Effector memory CD8-positive, alpha-beta T cell (primary cell): ENCODE measurements at regions not wholly inside any gene's neighbourhood (a gene's known extent, or its start where the extent isn't known, plus 50 kb on each side); places are given as distances from the start of the nearest gene placed in this dataset.

Source experiments
- ATAC-seq: fragments of 150-1000 bp; cut with Tn5 transposase; replicated peaks from 2 replicates; pipeline ENCODE4 v1.10.0; 2021; ENCODE audit warnings: mild to moderate bottlenecking, moderate library complexity
- DNase-seq, 3 experiments: peaks; one replicate each; pipeline ENCODE4 v3.0.0; 2021
- H3K27ac Mint-ChIP-seq, 2 donors: one replicate each; pipeline ENCODE4 v1.8.0; 2022; ENCODE audit warnings: mild to moderate bottlenecking in 2 of 2, mixed read lengths in 2 of 2, moderate library complexity in 2 of 2
- H3K27me3 Mint-ChIP-seq, 2 donors: one replicate each; pipeline ENCODE4 v1.8.0; 2022; ENCODE audit warnings: mixed read lengths in 2 of 2
- H3K36me3 Mint-ChIP-seq: one replicate; pipeline ENCODE4 v1.8.0; 2022; ENCODE audit warnings: mild to moderate bottlenecking, moderate library complexity, mixed read lengths; ENCODE audit not compliant: insufficient read depth
- H3K4me1 Mint-ChIP-seq, 2 donors: one replicate each; pipeline ENCODE4 v1.8.0; 2022; ENCODE audit warnings: low read depth in 2 of 2, mixed read lengths in 2 of 2
- H3K4me3 Mint-ChIP-seq, 2 donors: one replicate each; pipeline ENCODE4 v1.8.0; 2022; ENCODE audit warnings: mild to moderate bottlenecking in 2 of 2, mixed read lengths in 2 of 2, moderate library complexity in 2 of 2
- H3K9me3 Mint-ChIP-seq, 2 donors: one replicate each; pipeline ENCODE4 v1.8.0; 2022; ENCODE audit warnings: mixed read lengths in 2 of 2

GRCh38 chr14:82080370-82080769 lies 546.7 kb upstream of the SEL1L start:
- Mint-ChIP-seq H3K4me1 (no peaks in the 10 kb centered on the region), H3K9me3 (peaks cover 8 to 25% of the 10 kb centered on the region in 2 donors), H3K4me3 (no peak overlapping the region), H3K27me3 (no peaks in the 10 kb centered on the region), H3K36me3 (no peaks in the 10 kb centered on the region), H3K27ac (no peak overlapping the region)
- no peak for DNase-seq
- ATAC-seq, result no peak

DNA sequence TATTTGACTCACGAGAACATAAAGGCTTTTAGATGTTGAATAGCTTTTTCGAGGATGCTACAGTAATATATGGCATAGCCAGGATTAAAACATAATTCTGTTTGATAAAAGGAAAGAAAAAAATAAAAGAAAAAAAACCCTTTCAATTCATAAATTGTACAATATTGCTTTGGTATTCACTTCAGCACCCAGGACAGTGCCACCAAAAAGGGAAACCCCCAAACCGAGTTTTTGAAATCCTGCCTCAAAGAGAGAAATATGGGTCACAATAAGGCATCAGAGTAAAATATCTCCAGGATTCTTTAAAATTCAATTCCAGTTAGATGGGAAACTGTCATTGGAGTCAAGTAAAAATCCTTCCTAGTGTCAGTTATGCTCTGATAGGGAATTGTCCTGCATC lies 551.2 kb upstream of the SEL1L start:
- ATAC-seq (no peak), DNase-seq (no peak)
- Mint-ChIP-seq H3K4me3 (no peak overlapping the region), H3K36me3 (no peaks in the 10 kb centered on the region), H3K4me1 (no peaks in the 10 kb centered on the region), H3K9me3 (peaks cover 8 to 15% of the 10 kb centered on the region in 2 donors), H3K27me3 (no peaks in the 10 kb centered on the region), H3K27ac (no peak overlapping the region)

GRCh38 chr14:82091097-82091496 lies 557.4 kb upstream of the SEL1L start:
- no peak overlapping the region for H3K4me3 Mint-ChIP-seq
- ATAC-seq (no peak), DNase-seq (no peak)
- no peak overlapping the region for H3K27ac Mint-ChIP-seq
- H3K4me1 Mint-ChIP-seq, result no peaks in the 10 kb centered on the region
- no peaks in the 10 kb centered on the region for H3K27me3 Mint-ChIP-seq
- peaks cover 4 to 14% of the 10 kb centered on the region in 2 donors for H3K9me3 Mint-ChIP-seq
- H3K36me3 Mint-ChIP-seq, result no peaks in the 10 kb centered on the region

DNA sequence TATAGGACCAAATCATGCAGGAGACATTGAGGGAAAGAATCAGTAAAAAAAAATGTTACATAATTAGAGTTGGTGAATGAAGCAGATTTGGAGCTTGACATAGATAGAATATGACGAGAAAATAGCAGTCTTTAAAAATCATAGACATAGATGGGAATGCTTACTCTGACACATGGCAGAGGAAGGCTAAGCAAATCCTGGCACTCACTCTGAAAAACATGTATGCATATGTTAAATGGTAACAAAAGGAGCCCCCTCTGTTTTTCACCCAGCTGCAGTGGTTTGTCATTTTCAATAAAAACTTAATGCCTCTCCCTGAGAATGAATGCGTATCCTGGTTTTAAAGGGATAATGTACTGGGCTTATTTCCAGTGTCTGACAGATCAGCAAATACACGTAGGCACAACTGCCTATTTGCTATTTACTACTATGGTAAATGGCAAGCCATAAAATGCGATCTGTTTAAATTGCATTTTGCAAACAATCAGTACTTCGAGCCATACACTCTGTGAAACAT lies 561.2 kb upstream of the SEL1L start:
- ATAC-seq, result no peak
- no peaks in the 10 kb centered on the region for H3K4me1 Mint-ChIP-seq

DNA sequence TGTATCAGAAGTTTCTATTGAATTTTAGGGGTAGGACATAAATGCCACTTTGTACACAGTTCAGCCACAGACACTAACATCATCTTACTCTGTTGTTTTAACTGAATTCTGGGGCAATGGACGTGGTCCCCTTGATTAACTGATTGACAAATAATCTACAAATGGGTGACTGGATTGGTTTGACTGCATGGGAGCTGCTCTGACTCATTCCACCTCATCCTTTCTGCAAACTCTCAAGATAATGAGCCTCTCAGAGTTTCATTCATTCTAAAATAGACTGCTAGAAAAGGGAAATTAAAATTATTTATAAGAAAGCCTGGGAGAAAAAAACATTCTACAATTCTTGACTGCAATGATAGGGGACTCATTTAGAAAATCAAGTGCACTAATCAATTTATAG lies 570.4 kb upstream of the SEL1L start:
- no peak overlapping the region for H3K27ac Mint-ChIP-seq
- H3K4me1 Mint-ChIP-seq, result no peaks in the 10 kb centered on the region
- no peaks in the 10 kb centered on the region for H3K27me3 Mint-ChIP-seq
- H3K4me3 Mint-ChIP-seq, result no peak overlapping the region
- H3K9me3 Mint-ChIP-seq, result peaks cover 7 to 17% of the 10 kb centered on the region in 2 donors
- no peak for ATAC-seq
- H3K36me3 Mint-ChIP-seq, result no peaks in the 10 kb centered on the region
- DNase-seq, result no peak

More for the DNA sequence above, 561.2 kb upstream of the SEL1L start:
- Mint-ChIP-seq H3K27me3 (no peaks in the 10 kb centered on the region), H3K36me3 (no peaks in the 10 kb centered on the region), H3K4me3 (no peak overlapping the region), H3K27ac (no peak overlapping the region), H3K9me3 (peaks cover 2 to 14% of the 10 kb centered on the region in 2 donors)
- DNase-seq, result no peak

GRCh38 chr14:82112210-82112839 lies 578.7 kb upstream of the SEL1L start:
- peaks cover 6 to 14% of the 10 kb centered on the region in 2 donors for H3K9me3 Mint-ChIP-seq
- H3K27ac Mint-ChIP-seq, result no peak overlapping the region
- ATAC-seq (no peak), DNase-seq (no peak)
- H3K4me1 Mint-ChIP-seq, result no peaks in the 10 kb centered on the region
- H3K27me3 Mint-ChIP-seq, result no peaks in the 10 kb centered on the region
- H3K36me3 Mint-ChIP-seq, result no peaks in the 10 kb centered on the region
- no peak overlapping the region for H3K4me3 Mint-ChIP-seq

DNA sequence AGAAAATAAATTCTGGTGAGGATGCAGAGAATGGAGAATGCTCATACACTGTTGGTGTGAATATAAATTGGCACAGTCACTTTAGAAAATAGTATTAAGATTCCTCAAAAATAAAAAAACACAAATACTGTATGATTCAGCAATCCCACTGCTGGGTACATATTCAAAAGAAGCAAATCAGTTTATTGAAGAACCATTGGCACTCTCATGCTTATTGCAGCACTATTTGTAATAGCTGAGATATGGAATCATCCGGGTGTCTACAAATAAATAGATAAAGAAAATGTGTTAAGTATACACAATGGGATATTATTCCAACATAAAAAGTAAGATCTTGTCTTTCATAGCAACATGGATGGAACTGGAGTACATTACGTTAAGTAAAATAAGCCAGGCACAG lies 579.4 kb upstream of the SEL1L start:
- no peaks in the 10 kb centered on the region for H3K27me3 Mint-ChIP-seq
- DNase-seq (no peak), ATAC-seq (no peak)
- H3K4me3 Mint-ChIP-seq, result no peak overlapping the region
- peaks cover 8 to 21% of the 10 kb centered on the region in 2 donors for H3K9me3 Mint-ChIP-seq
- H3K27ac Mint-ChIP-seq, result no peak overlapping the region
- no peaks in the 10 kb centered on the region for H3K4me1 Mint-ChIP-seq
- H3K36me3 Mint-ChIP-seq, result no peaks in the 10 kb centered on the region

DNA sequence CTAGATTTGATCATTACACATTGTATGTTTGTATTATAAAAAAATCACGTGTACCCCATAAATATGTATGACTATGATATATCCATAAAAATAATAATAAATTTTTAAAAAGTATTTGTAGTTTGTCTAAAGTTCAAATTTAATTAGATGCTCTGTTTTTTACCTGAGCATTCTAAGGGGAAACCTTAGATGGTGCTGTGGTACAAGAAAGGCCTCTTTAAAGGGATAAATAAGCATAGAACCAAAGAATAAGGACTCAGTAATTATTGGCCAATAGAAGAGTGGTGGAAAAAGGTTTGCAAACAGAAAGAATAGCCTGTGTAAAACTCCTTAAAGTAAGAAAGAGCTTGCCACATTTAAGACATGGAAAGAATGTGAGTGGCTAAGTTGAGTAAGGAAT lies 580.1 kb upstream of the SEL1L start:
- no peaks in the 10 kb centered on the region for H3K36me3 Mint-ChIP-seq
- H3K4me3 Mint-ChIP-seq, result no peak overlapping the region
- H3K4me1 Mint-ChIP-seq, result no peaks in the 10 kb centered on the region
- peaks cover 8 to 23% of the 10 kb centered on the region in 2 donors for H3K9me3 Mint-ChIP-seq
- H3K27me3 Mint-ChIP-seq, result no peaks in the 10 kb centered on the region
- no peak overlapping the region for H3K27ac Mint-ChIP-seq
- no peak for DNase-seq
- ATAC-seq, result no peak

DNA sequence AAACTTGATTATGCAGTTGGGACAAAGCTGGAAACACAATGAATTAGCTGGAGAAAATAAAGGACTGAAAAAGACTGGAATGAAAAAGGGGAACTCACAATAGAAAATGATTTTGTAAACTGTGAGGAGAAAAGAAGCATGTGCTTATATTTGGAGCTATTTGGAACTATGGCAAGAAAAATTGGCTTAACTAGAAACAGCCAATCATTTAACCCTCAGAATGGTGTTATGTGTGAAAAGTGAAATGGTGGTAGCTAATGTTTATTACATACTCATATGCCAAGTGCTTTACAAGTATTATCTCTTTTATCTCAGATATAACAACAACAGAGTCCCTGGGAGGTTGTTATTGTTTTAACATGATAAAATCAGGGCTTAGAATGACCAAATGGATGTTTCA lies 583.1 kb upstream of the SEL1L start:
- Mint-ChIP-seq H3K4me3 (no peak overlapping the region), H3K4me1 (no peaks in the 10 kb centered on the region), H3K36me3 (no peaks in the 10 kb centered on the region), H3K9me3 (peaks cover 10 to 13% of the 10 kb centered on the region in 2 donors), H3K27me3 (no peaks in the 10 kb centered on the region), H3K27ac (no peak overlapping the region)
- no peak for DNase-seq
- ATAC-seq, result no peak

DNA sequence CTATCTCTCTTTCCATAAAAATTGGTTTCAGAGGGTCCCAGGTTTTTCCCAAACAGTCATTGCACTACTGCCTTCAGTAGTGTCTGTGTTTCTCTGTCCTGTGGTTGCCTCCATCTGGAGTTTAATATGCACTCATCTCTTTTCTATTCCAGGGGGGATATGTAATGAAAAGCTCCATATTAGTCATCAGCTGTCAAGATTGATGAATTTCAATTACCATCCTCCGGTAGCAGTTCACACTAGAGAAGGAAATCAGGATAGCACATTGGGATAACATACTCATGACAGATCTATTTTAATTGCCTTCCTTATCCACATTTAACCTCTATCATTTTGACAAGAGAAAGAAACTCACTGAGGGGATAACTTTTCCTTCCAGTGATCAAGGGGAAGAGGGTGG lies 589.0 kb upstream of the SEL1L start:
- no peaks in the 10 kb centered on the region for H3K4me1 Mint-ChIP-seq
- H3K36me3 Mint-ChIP-seq, result no peaks in the 10 kb centered on the region
- no peaks in the 10 kb centered on the region for H3K27me3 Mint-ChIP-seq
- ATAC-seq (no peak), DNase-seq (no peak)
- no peak overlapping the region for H3K27ac Mint-ChIP-seq
- H3K9me3 Mint-ChIP-seq, result peaks cover 6% of the 10 kb centered on the region in 2 donors
- H3K4me3 Mint-ChIP-seq, result no peak overlapping the region

DNA sequence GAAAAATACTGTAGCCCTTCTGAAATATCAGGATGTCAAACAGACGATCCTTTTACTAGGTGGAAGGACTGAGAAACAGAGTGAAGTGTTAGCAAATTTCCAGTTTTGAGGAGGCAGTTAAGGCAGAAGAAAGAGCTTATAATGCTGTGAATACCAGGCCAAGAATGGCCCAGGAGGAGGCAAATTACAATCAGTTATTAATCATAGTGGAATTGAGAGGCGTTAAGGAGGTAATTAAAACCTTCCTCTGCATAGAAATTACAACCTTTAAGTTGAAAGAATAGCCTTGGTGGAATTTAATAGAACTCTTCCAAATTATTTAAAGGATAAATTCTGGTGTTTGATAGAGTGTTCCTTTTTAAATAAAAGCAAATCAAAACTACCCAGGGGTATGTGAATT lies 590.9 kb upstream of the SEL1L start:
- H3K4me1 Mint-ChIP-seq, result no peaks in the 10 kb centered on the region
- no peak for ATAC-seq
- H3K27me3 Mint-ChIP-seq, result no peaks in the 10 kb centered on the region
- no peak for DNase-seq
- no peak overlapping the region for H3K27ac Mint-ChIP-seq
- H3K36me3 Mint-ChIP-seq, result no peaks in the 10 kb centered on the region
- H3K4me3 Mint-ChIP-seq, result no peak overlapping the region
- peaks cover 2 to 9% of the 10 kb centered on the region in 2 donors for H3K9me3 Mint-ChIP-seq

DNA sequence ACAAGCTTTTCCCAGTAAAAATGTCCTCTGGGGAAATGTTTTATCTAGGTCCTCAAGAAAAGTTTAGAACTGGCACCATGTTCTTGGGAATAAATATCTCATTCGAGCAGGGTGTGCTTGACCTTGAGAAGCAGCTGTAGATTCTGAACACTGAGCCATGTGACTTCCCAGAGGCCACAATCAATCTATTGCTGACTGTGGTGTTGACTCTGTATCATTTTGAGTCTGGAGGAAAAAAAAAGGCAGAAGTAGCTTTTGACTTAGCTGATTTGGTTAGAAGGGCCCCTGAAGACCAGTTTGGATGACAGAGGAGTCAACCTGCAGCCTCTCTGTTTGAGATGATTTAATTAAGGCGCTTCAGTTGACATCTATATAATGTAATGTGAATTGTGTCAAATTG lies 592.4 kb upstream of the SEL1L start:
- ATAC-seq (no peak), DNase-seq (no peak)
- H3K4me1 Mint-ChIP-seq, result no peaks in the 10 kb centered on the region
- H3K36me3 Mint-ChIP-seq, result no peaks in the 10 kb centered on the region
- no peak overlapping the region for H3K27ac Mint-ChIP-seq
- peaks cover 4 to 15% of the 10 kb centered on the region in 2 donors for H3K9me3 Mint-ChIP-seq
- H3K27me3 Mint-ChIP-seq, result no peaks in the 10 kb centered on the region
- no peak overlapping the region for H3K4me3 Mint-ChIP-seq

GRCh38 chr14:82134411-82134810 lies 600.8 kb upstream of the SEL1L start:
- DNase-seq, result no peak
- ATAC-seq, result no peak
- H3K36me3 Mint-ChIP-seq, result no peaks in the 10 kb centered on the region
- peaks cover 7 to 11% of the 10 kb centered on the region in 2 donors for H3K9me3 Mint-ChIP-seq
- H3K27me3 Mint-ChIP-seq, result no peaks in the 10 kb centered on the region
- no peak overlapping the region for H3K27ac Mint-ChIP-seq
- no peak overlapping the region for H3K4me3 Mint-ChIP-seq
- H3K4me1 Mint-ChIP-seq, result no peaks in the 10 kb centered on the region

DNA sequence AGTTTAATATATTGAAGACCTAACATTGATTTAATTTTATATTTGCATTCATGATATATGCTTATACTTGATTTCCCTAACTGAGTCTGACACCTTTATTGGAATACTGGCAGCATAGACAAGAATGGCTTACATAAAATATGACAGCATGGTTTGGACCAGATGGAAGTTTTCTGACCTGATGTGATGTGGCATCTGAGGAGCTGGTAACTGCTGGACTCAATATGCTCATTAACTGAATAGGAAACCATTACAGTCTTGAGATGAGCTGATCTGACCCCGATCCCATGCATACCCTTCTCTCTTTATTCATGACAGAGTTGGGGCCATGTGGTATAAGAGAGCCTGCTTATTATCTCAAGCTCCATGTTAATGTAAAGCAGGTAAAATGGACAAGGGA lies 604.8 kb upstream of the SEL1L start:
- ATAC-seq, result no peak

More for the DNA sequence above, 604.8 kb upstream of the SEL1L start:
- H3K27ac Mint-ChIP-seq, result no peak overlapping the region
- H3K4me3 Mint-ChIP-seq, result no peak overlapping the region
- no peak for DNase-seq
- H3K4me1 Mint-ChIP-seq, result no peaks in the 10 kb centered on the region
- H3K9me3 Mint-ChIP-seq, result peaks cover 0 to 9% of the 10 kb centered on the region in 2 donors
- no peaks in the 10 kb centered on the region for H3K27me3 Mint-ChIP-seq
- H3K36me3 Mint-ChIP-seq, result no peaks in the 10 kb centered on the region
